ENCODE measurements at regions not wholly inside any gene's neighbourhood (a gene's known extent, or its start where the extent isn't known, plus 50 kb on each side); places are given as distances from the start of the nearest gene placed in this dataset.

GRCh38 chr6:81568973-81569372, 183.5 kb downstream of the TENT5A start:
- TF ChIP-seq CTCF (IDR thresholded peaks at IDR 0.05): no peak
- no peak for TF ChIP-seq POLR2A (IDR thresholded peaks at IDR 0.05)

Measured in lower leg skin (tissue), 3 donors.